Mesodermal cell (in vitro differentiated cells): ENCODE measurements at regions not wholly inside any gene's neighbourhood (a gene's known extent, or its start where the extent isn't known, plus 50 kb on each side); places are given as distances from the start of the nearest gene placed in this dataset.

ENCODE experiments used
- H3K27ac ChIP-seq: 2 replicates; pipeline ENCODE4 v1.7.0; 2013; ENCODE audit warnings: mild to moderate bottlenecking, low read depth, low read length, moderate library complexity; ENCODE audit not compliant: severe bottlenecking
- H3K36me3 ChIP-seq: 2 replicates; pipeline ENCODE4 v1.7.1; 2013; ENCODE audit warnings: mild to moderate bottlenecking, low read length, moderate library complexity; ENCODE audit not compliant: control insufficient read depth, insufficient read depth
- H3K4me1 ChIP-seq: one replicate; pipeline ENCODE4 v1.7.1; 2013; ENCODE audit warnings: mild to moderate bottlenecking, low read length; ENCODE audit not compliant: insufficient read depth, control insufficient read depth, poor library complexity, severe bottlenecking
- H3K4me3 ChIP-seq: 2 replicates; pipeline ENCODE4 v1.7.0; 2013; ENCODE audit warnings: low read length, control low read depth, mild to moderate bottlenecking; ENCODE audit not compliant: insufficient read depth, poor library complexity, severe bottlenecking; ENCODE audit errors: extremely low read depth
- H3K9me3 ChIP-seq: 2 replicates; pipeline ENCODE4 v1.7.1; 2013; ENCODE audit warnings: mild to moderate bottlenecking, low read length, moderate library complexity; ENCODE audit not compliant: control insufficient read depth
- WGBS, 2 experiments: methylation state at CpG; one replicate each; pipeline ENCODE4 v1.1.5; 2013; ENCODE audit warnings: missing lambda C conversion rate in 2 of 2; ENCODE audit not compliant: insufficient coverage in 2 of 2; 5-methylcytosine and 5-hydroxymethylcytosine counted together

- no CpG with 5 or more reads among the region's 1 CpG for WGBS, 2 experiments
- H3K36me3 ChIP-seq = no peaks in the 10 kb centered on the region
- H3K4me1 ChIP-seq = no peaks in the 10 kb centered on the region
- H3K9me3 ChIP-seq = peaks cover 13% of the 10 kb centered on the region
- H3K27ac ChIP-seq = no peak overlapping the region
- no peak overlapping the region for H3K4me3 ChIP-seq
Observed at GRCh38 chr18:33866386-33866785, 288.4 kb downstream of the ASXL3 start.

- WGBS, 2 experiments = 86 to 100% methylated on average over 1 of the region's 1 CpG
- H3K4me3 ChIP-seq = no peak overlapping the region
- no peak overlapping the region for H3K27ac ChIP-seq
- peaks cover 13% of the 10 kb centered on the region for H3K9me3 ChIP-seq
- H3K36me3 ChIP-seq = no peaks in the 10 kb centered on the region
- no peaks in the 10 kb centered on the region for H3K4me1 ChIP-seq
Observed at GRCh38 chr18:33863912-33864311, 285.9 kb downstream of the ASXL3 start.

GRCh38 chr18:33854827-33855139, 276.8 kb downstream of the ASXL3 start:
- Histone ChIP-seq H3K36me3 (no peaks in the 10 kb centered on the region), H3K9me3 (no peaks in the 10 kb centered on the region), H3K4me3 (no peak overlapping the region), H3K4me1 (no peaks in the 10 kb centered on the region), H3K27ac (no peak overlapping the region)
- WGBS, 2 experiments = 81 to 100% methylated on average over 1 to 2 of the region's 2 CpGs

- Histone ChIP-seq H3K4me3 (no peak overlapping the region), H3K4me1 (no peaks in the 10 kb centered on the region), H3K36me3 (no peaks in the 10 kb centered on the region), H3K9me3 (no peaks in the 10 kb centered on the region), H3K27ac (no peak overlapping the region)
- 100% methylated on average over 2 of the region's 4 CpGs for WGBS, 2 experiments
Observed at GRCh38 chr18:33854086-33854826, 276.2 kb downstream of the ASXL3 start.

- Histone ChIP-seq H3K36me3 (no peaks in the 10 kb centered on the region), H3K4me3 (no peak overlapping the region), H3K9me3 (no peaks in the 10 kb centered on the region), H3K4me1 (no peaks in the 10 kb centered on the region), H3K27ac (no peak overlapping the region)
- WGBS, 2 experiments = 92 to 100% methylated on average over 1 to 2 of the region's 6 CpGs
Observed at GRCh38 chr18:33853187-33853586, 275.2 kb downstream of the ASXL3 start.

GRCh38 chr18:33851546-33852078, 273.6 kb downstream of the ASXL3 start:
- H3K9me3 ChIP-seq = no peaks in the 10 kb centered on the region
- H3K27ac ChIP-seq = no peak overlapping the region
- no peak overlapping the region for H3K4me3 ChIP-seq
- no peaks in the 10 kb centered on the region for H3K4me1 ChIP-seq
- no peaks in the 10 kb centered on the region for H3K36me3 ChIP-seq
- WGBS, 2 experiments = no CpG with 5 or more reads among the region's 3 CpGs

GRCh38 chr18:33849731-33850130, 271.7 kb downstream of the ASXL3 start:
- Histone ChIP-seq H3K36me3 (no peaks in the 10 kb centered on the region), H3K9me3 (no peaks in the 10 kb centered on the region), H3K27ac (no peak overlapping the region), H3K4me1 (no peaks in the 10 kb centered on the region), H3K4me3 (no peak overlapping the region)
- no CpG with 5 or more reads among the region's 4 CpGs for WGBS, 2 experiments

- H3K4me3 ChIP-seq = no peak overlapping the region
- 40% methylated on average over 1 of the region's 3 CpGs; no CpG with 5 or more reads in 1 of the 2 experiments for WGBS, 2 experiments
- no peak overlapping the region for H3K27ac ChIP-seq
- no peaks in the 10 kb centered on the region for H3K9me3 ChIP-seq
- H3K36me3 ChIP-seq = no peaks in the 10 kb centered on the region
- H3K4me1 ChIP-seq = no peaks in the 10 kb centered on the region
Observed at GRCh38 chr18:33844232-33844631, 266.2 kb downstream of the ASXL3 start.

GRCh38 chr18:33841221-33841967, 263.4 kb downstream of the ASXL3 start:
- Histone ChIP-seq H3K27ac (no peak overlapping the region), H3K36me3 (no peaks in the 10 kb centered on the region), H3K9me3 (no peaks in the 10 kb centered on the region), H3K4me1 (no peaks in the 10 kb centered on the region), H3K4me3 (no peak overlapping the region)
- WGBS, 2 experiments = 79 to 100% methylated on average over 2 of the region's 6 CpGs

- Histone ChIP-seq H3K36me3 (no peaks in the 10 kb centered on the region), H3K4me3 (no peak overlapping the region), H3K4me1 (no peaks in the 10 kb centered on the region), H3K9me3 (no peaks in the 10 kb centered on the region), H3K27ac (no peak overlapping the region)
- WGBS, 2 experiments = 90% methylated on average over 2 of the region's 2 CpGs; no CpG with 5 or more reads in 1 of the 2 experiments
Observed at GRCh38 chr18:33840212-33840593, 262.2 kb downstream of the ASXL3 start.
